ENCODE measurements at regions not wholly inside any gene's neighbourhood (a gene's known extent, or its start where the extent isn't known, plus 50 kb on each side); places are given as distances from the start of the nearest gene placed in this dataset.
"Not testable (repeated sequence)": the region's sequence is repeated elsewhere in the genome, so short reads cannot be mapped to it uniquely, and the experiment has no call there.

DNA sequence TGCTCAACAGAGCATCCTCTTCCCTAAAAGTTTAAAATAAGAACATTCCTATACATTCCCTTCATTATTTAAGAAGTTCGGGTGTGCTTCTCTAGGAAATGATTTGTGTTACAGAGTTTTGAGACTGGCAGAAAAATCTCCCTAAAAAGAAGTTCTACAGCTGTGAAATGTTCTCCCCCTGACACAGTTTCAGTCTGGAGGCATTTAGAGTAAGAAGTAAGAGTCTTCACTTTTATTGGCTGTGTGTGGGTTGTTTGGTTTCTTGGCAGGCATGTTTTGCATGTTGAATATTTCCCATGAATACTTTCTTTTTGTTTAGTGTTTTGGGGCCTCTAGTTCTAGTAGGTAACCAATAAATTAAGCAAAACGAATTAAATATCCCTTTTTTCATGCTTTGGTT is 195.9 kb downstream of the TENT5A start:
- Histone ChIP-seq H3K9me3 (replicated peaks in 1 of 11) (no peaks in the 10 kb centered on the region), H4K20me1 (no peaks in the 10 kb centered on the region), H3K27ac (no peak overlapping the region), H3K9ac (no peak overlapping the region), H3K4me1 (no peaks in the 10 kb centered on the region), H3K4me2 (no peak overlapping the region), H3K4me3 (no peak overlapping the region), H3K27me3 (no peaks in the 10 kb centered on the region), H3K36me3 (no peaks in the 10 kb centered on the region)
- no peak for TF ChIP-seq Cebpa-rat (IDR thresholded peaks at IDR 0.05)

- no peak for TF ChIP-seq Cebpa-rat (IDR thresholded peaks at IDR 0.05)
- no peak overlapping the region for H3K4me2 ChIP-seq
Measured at GRCh38 chr6:81553216-81553615, 199.3 kb downstream of the TENT5A start.

GRCh38 chr6:81552644-81553043 is 199.8 kb downstream of the TENT5A start:
- no peak overlapping the region for H3K4me3 ChIP-seq
- H3K9ac ChIP-seq = no peak overlapping the region
- no peaks in the 10 kb centered on the region for H3K9me3 ChIP-seq (replicated peaks in 1 of 11)
- H3K27ac ChIP-seq = no peak overlapping the region
- H3K27me3 ChIP-seq = no peaks in the 10 kb centered on the region
- H3K36me3 ChIP-seq = no peaks in the 10 kb centered on the region
- no peaks in the 10 kb centered on the region for H3K4me1 ChIP-seq
- H3K4me2 ChIP-seq = no peak overlapping the region
- no peak for TF ChIP-seq Cebpa-rat (IDR thresholded peaks at IDR 0.05)
- H4K20me1 ChIP-seq = no peaks in the 10 kb centered on the region

More at GRCh38 chr6:81553216-81553615, 199.3 kb downstream of the TENT5A start:
- Histone ChIP-seq H3K4me1 (no peaks in the 10 kb centered on the region), H3K4me3 (no peak overlapping the region), H3K27me3 (no peaks in the 10 kb centered on the region), H3K9ac (no peak overlapping the region), H3K9me3 (replicated peaks in 1 of 11) (no peaks in the 10 kb centered on the region), H3K36me3 (no peaks in the 10 kb centered on the region), H3K27ac (no peak overlapping the region), H4K20me1 (no peaks in the 10 kb centered on the region)

GRCh38 chr6:81547149-81547548 is 205.3 kb downstream of the TENT5A start:
- no peak for TF ChIP-seq Cebpa-rat (IDR thresholded peaks at IDR 0.05)

GRCh38 chr6:81534934-81535465 is 217.5 kb downstream of the TENT5A start:
- Histone ChIP-seq H3K4me3 (no peak overlapping the region), H4K20me1 (no peaks in the 10 kb centered on the region), H3K9ac (no peak overlapping the region), H3K27me3 (no peaks in the 10 kb centered on the region), H3K9me3 (replicated peaks in 1 of 11) (no peaks in the 10 kb centered on the region), H3K27ac (no peak overlapping the region), H3K4me1 (no peaks in the 10 kb centered on the region), H3K4me2 (no peak overlapping the region), H3K36me3 (no peaks in the 10 kb centered on the region)
- TF ChIP-seq Cebpa-rat (IDR thresholded peaks at IDR 0.05) = no peak

More at GRCh38 chr6:81547149-81547548, 205.3 kb downstream of the TENT5A start:
- Histone ChIP-seq H3K9ac (no peak overlapping the region), H3K9me3 (replicated peaks in 1 of 11) (no peaks in the 10 kb centered on the region), H3K4me1 (no peaks in the 10 kb centered on the region), H3K4me3 (no peak overlapping the region), H3K27ac (no peak overlapping the region), H3K27me3 (no peaks in the 10 kb centered on the region), H4K20me1 (no peaks in the 10 kb centered on the region), H3K36me3 (no peaks in the 10 kb centered on the region), H3K4me2 (no peak overlapping the region)

DNA sequence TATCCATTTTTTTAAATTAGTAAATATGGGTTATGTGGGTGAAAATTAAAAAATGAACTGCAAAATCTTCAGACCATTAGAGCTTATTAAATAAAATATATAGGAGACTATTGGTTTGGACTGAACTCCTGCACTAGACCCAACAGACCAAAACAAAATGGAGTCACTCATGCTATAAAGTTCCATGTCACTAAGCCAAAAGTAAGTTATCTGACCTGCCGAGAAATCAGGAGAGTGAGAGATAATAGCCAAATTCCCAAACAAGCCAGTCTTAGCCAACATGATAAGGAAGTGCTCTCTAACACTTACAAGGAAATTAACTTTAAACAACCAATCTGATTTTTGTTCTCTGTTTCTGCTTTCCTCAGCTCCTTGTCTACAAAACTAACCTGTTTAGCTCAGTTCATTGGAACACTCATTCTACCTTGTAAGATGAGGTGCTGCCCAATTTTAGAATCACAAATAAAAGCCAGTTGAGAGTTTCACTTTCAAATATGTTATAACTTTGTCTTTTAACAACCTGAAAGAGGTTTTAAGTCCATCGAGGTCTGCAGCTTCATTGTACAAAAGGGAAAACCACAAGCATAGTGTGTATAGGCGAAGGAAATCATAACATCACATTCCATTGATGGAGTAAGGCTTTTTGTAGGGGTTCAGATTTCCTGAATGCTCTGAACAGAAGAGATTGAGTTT is 220.5 kb downstream of the TENT5A start:
- Histone ChIP-seq H3K27me3 (no peaks in the 10 kb centered on the region), H3K9ac (no peak overlapping the region), H3K36me3 (no peaks in the 10 kb centered on the region), H4K20me1 (no peaks in the 10 kb centered on the region), H3K4me3 (no peak overlapping the region), H3K9me3 (replicated peaks in 1 of 11) (no peaks in the 10 kb centered on the region), H3K27ac (no peak overlapping the region), H3K4me2 (no peak overlapping the region), H3K4me1 (no peaks in the 10 kb centered on the region)
- no peak for TF ChIP-seq Cebpa-rat (IDR thresholded peaks at IDR 0.05)

DNA sequence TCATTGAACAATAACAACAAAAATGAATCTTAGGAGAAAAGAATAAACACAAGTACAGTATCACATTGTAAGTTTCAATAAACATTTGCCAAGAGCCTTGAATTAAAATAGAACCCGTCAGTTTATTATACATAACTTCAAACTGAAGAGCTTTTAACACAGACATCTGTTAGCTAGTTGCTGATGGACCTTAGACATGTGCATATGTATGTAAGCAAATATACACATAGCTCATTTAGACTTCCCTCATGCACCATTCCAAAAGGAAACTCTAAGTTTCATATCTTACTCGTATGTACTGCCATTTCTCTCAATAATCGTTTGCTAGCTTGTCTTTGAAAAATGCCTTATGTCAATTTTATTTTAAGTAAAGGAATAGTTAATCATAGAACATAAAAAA is 235.0 kb downstream of the TENT5A start:
- Histone ChIP-seq H3K9ac (no peak overlapping the region), H3K4me3 (no peak overlapping the region), H3K27me3 (no peaks in the 10 kb centered on the region), H3K4me1 (no peaks in the 10 kb centered on the region), H3K27ac (no peak overlapping the region), H3K4me2 (no peak overlapping the region), H3K9me3 (replicated peaks in 1 of 11) (no peaks in the 10 kb centered on the region), H3K36me3 (no peaks in the 10 kb centered on the region), H4K20me1 (no peaks in the 10 kb centered on the region)
- TF ChIP-seq Cebpa-rat (IDR thresholded peaks at IDR 0.05) = no peak

DNA sequence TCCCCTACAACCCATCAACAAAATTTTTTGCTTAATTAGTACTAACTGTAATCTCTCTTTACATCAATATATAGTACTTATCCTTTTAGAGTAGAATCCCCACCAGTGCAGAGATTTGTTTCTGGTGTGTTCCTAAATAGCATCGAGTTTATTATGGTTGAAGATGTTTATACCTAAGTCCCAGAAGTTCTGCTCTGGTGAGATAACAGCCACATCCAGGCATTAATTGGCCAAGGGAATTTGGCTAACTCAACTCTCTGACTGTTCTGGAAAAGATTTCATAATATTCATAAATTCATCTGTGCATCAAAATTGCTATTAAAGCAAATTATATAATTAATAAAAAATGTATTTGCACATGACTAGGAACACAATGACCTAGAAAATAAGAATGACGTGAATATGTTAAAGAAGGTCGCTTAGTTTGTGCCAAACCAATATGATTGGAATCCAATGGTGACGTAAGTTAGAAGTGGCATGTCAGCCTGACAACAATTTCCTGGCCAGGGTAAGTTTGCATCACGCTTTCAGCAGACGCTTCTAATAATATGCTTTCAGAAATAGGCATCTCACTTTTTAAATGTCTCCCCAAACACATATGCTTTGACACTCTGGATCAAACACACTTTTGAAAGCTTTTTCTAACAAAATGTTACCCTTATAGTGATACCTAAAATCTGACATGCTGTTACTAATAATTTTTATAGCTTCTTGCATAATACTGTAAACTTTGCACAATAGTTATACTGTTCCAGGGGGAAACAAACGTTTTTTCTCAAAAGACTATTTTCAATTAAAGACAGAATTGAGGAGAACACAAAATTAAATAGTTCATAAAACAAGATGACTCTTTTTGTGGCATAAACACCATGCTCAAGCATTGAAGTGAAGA is 236.7 kb downstream of the TENT5A start:
- H3K9ac ChIP-seq = no peak overlapping the region
- no peaks in the 10 kb centered on the region for H3K36me3 ChIP-seq
- H3K27ac ChIP-seq = no peak overlapping the region
- H3K9me3 ChIP-seq (replicated peaks in 1 of 11) = no peaks in the 10 kb centered on the region
- no peak overlapping the region for H3K4me2 ChIP-seq
- no peaks in the 10 kb centered on the region for H3K4me1 ChIP-seq
- H3K27me3 ChIP-seq = no peaks in the 10 kb centered on the region
- no peaks in the 10 kb centered on the region for H4K20me1 ChIP-seq
- TF ChIP-seq Cebpa-rat (IDR thresholded peaks at IDR 0.05) = no peak
- no peak overlapping the region for H3K4me3 ChIP-seq

DNA sequence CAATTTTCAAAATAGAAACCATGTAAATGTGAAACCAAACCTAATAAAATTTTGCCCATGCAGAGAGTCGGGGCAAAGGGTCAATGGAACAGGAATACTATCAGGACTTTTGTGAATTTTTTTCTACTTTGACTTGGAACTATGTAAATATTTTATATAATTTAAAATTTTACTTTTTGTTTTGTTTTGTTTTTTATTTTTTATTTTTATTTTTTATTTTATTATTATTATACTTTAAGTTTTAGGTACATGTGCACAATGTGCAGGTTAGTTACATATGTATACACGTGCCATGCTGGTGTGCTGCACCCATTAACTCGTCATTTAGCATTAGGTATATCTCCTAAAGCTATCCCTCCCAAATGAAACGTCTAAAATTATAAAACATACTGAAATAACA is 238.3 kb downstream of the TENT5A start:
- H3K9ac ChIP-seq; H3K4me3 ChIP-seq; H3K27me3 ChIP-seq; H3K36me3 ChIP-seq; H4K20me1 ChIP-seq; H3K9me3 ChIP-seq (replicated peaks in 1 of 11); H3K27ac ChIP-seq; H3K4me1 ChIP-seq; H3K4me2 ChIP-seq: not testable (repeated sequence)

DNA sequence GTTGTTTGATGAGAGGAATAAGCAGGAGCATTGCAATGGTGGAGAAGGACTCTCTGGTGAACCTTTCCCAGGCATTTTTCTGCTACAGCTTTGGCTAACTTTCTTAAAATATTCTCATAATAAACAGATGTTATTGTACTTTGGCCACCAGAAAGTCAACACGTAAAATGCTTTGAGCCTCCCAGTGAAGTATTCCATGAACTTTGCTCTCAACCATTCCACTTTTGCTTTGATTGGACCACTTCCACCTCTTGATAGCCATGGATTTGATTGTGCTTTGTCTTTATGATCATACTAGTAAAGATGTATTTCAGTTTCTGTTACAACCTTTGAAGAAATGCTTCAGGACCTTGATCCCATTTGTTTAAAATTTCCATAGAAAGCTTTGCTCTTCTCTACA is 241.1 kb downstream of the TENT5A start:
- no peak overlapping the region for H3K9ac ChIP-seq
- TF ChIP-seq Cebpa-rat (IDR thresholded peaks at IDR 0.05) = no peak
- H3K4me2 ChIP-seq = no peak overlapping the region
- no peaks in the 10 kb centered on the region for H3K36me3 ChIP-seq
- no peaks in the 10 kb centered on the region for H3K27me3 ChIP-seq
- H3K9me3 ChIP-seq (replicated peaks in 1 of 11) = no peaks in the 10 kb centered on the region
- no peak overlapping the region for H3K4me3 ChIP-seq
- H4K20me1 ChIP-seq = no peaks in the 10 kb centered on the region
- H3K4me1 ChIP-seq = no peaks in the 10 kb centered on the region
- H3K27ac ChIP-seq = no peak overlapping the region
